Ectodermal cell (in vitro differentiated cells): ENCODE measurements at regions not wholly inside any gene's neighbourhood (a gene's known extent, or its start where the extent isn't known, plus 50 kb on each side); places are given as distances from the start of the nearest gene placed in this dataset.

Source experiments
- H3K27ac ChIP-seq: 2 replicates; pipeline ENCODE4 v1.7.0; 2013; ENCODE audit warnings: mild to moderate bottlenecking, low read depth, low read length; ENCODE audit not compliant: insufficient read depth, poor library complexity, severe bottlenecking
- H3K27me3 ChIP-seq: 2 replicates; pipeline ENCODE4 v1.7.0; 2013; ENCODE audit warnings: mild to moderate bottlenecking, low read length; ENCODE audit not compliant: insufficient read depth, control insufficient read depth, poor library complexity, severe bottlenecking
- H3K36me3 ChIP-seq: one replicate; pipeline ENCODE4 v1.7.0; 2013; ENCODE audit warnings: low read length; ENCODE audit not compliant: control insufficient read depth, insufficient read depth
- H3K4me1 ChIP-seq: one replicate; pipeline ENCODE4 v1.7.0; 2013; ENCODE audit warnings: low read length; ENCODE audit not compliant: control insufficient read depth, insufficient read depth
- H3K4me3 ChIP-seq: 2 replicates; pipeline ENCODE4 v1.7.0; 2013; ENCODE audit warnings: low read depth, low read length, control low read depth; ENCODE audit not compliant: insufficient read depth
- H3K9me3 ChIP-seq: 2 replicates; pipeline ENCODE4 v1.7.0; 2013; ENCODE audit warnings: mild to moderate bottlenecking, low read length, moderate library complexity; ENCODE audit not compliant: control insufficient read depth
- WGBS, 2 experiments: methylation state at CpG; one replicate each; pipeline ENCODE4 v1.1.7; 2013; ENCODE audit warnings: missing lambda C conversion rate in 2 of 2; 5-methylcytosine and 5-hydroxymethylcytosine counted together

GRCh38 chr5:93158841-93159240 is 422.2 kb downstream of the NR2F1-AS1 start:
- Histone ChIP-seq H3K4me3 (no peak overlapping the region), H3K36me3 (no peaks in the 10 kb centered on the region), H3K4me1 (peaks cover 6% of the 10 kb centered on the region), H3K9me3 (no peaks in the 10 kb centered on the region), H3K27ac (no peak overlapping the region), H3K27me3 (no peaks in the 10 kb centered on the region)
- 94 to 96% methylated on average over 3 of the region's 3 CpGs for WGBS, 2 experiments

- Histone ChIP-seq H3K9me3 (no peaks in the 10 kb centered on the region), H3K4me3 (no peak overlapping the region), H3K4me1 (peaks cover 6% of the 10 kb centered on the region), H3K27me3 (no peaks in the 10 kb centered on the region), H3K27ac (no peak overlapping the region), H3K36me3 (no peaks in the 10 kb centered on the region)
- 96 to 97% methylated on average over 5 of the region's 5 CpGs for WGBS, 2 experiments
These were observed 424.5 kb downstream of the NR2F1-AS1 start for GRCh38 chr5:93156566-93156965.

- H3K27me3 ChIP-seq: no peaks in the 10 kb centered on the region
- no peak overlapping the region for H3K4me3 ChIP-seq
- H3K27ac ChIP-seq: no peak overlapping the region
- peaks cover 6% of the 10 kb centered on the region for H3K4me1 ChIP-seq
- no peaks in the 10 kb centered on the region for H3K36me3 ChIP-seq
- no peaks in the 10 kb centered on the region for H3K9me3 ChIP-seq
- 100% methylated on average over 1 of the region's 1 CpG; no CpG with 5 or more reads in 1 of the 2 experiments for WGBS, 2 experiments
These were observed 426.5 kb downstream of the NR2F1-AS1 start for GRCh38 chr5:93154535-93154934.

- peaks cover 6% of the 10 kb centered on the region for H3K4me1 ChIP-seq
- no peaks in the 10 kb centered on the region for H3K9me3 ChIP-seq
- no peak overlapping the region for H3K27ac ChIP-seq
- H3K4me3 ChIP-seq: no peak overlapping the region
- 96 to 97% methylated on average over 3 of the region's 3 CpGs for WGBS, 2 experiments
- H3K36me3 ChIP-seq: no peaks in the 10 kb centered on the region
- no peaks in the 10 kb centered on the region for H3K27me3 ChIP-seq
These were observed 427.6 kb downstream of the NR2F1-AS1 start for GRCh38 chr5:93153461-93153860.

- 97 to 98% methylated on average over 4 of the region's 5 CpGs for WGBS, 2 experiments
- no peak overlapping the region for H3K27ac ChIP-seq
- H3K36me3 ChIP-seq: no peaks in the 10 kb centered on the region
- no peaks in the 10 kb centered on the region for H3K27me3 ChIP-seq
- peaks cover 6% of the 10 kb centered on the region for H3K4me1 ChIP-seq
- H3K4me3 ChIP-seq: no peak overlapping the region
- H3K9me3 ChIP-seq: no peaks in the 10 kb centered on the region
These were observed 429.1 kb downstream of the NR2F1-AS1 start for GRCh38 chr5:93151896-93152295.

- H3K36me3 ChIP-seq: no peaks in the 10 kb centered on the region
- H3K4me3 ChIP-seq: no peak overlapping the region
- H3K4me1 ChIP-seq: peaks cover 6% of the 10 kb centered on the region
- no peaks in the 10 kb centered on the region for H3K27me3 ChIP-seq
- no peak overlapping the region for H3K27ac ChIP-seq
- no peaks in the 10 kb centered on the region for H3K9me3 ChIP-seq
These were observed 429.9 kb downstream of the NR2F1-AS1 start for GRCh38 chr5:93151121-93151520.

- Histone ChIP-seq H3K27me3 (no peaks in the 10 kb centered on the region), H3K27ac (no peak overlapping the region), H3K4me3 (no peak overlapping the region), H3K4me1 (peaks cover 6% of the 10 kb centered on the region), H3K36me3 (no peaks in the 10 kb centered on the region), H3K9me3 (no peaks in the 10 kb centered on the region)
- 96 to 98% methylated on average over 3 of the region's 3 CpGs for WGBS, 2 experiments
These were observed 430.6 kb downstream of the NR2F1-AS1 start for GRCh38 chr5:93150311-93151012.

- H3K4me3 ChIP-seq: no peak overlapping the region
- H3K27ac ChIP-seq: no peak overlapping the region
- H3K4me1 ChIP-seq: no peaks in the 10 kb centered on the region
- no peaks in the 10 kb centered on the region for H3K9me3 ChIP-seq
- no peaks in the 10 kb centered on the region for H3K36me3 ChIP-seq
- WGBS, 2 experiments: 93 to 100% methylated on average over 1 to 2 of the region's 2 CpGs
- no peaks in the 10 kb centered on the region for H3K27me3 ChIP-seq
These were observed 435.3 kb downstream of the NR2F1-AS1 start for GRCh38 chr5:93145767-93146166.

- no peaks in the 10 kb centered on the region for H3K36me3 ChIP-seq
- H3K27me3 ChIP-seq: no peaks in the 10 kb centered on the region
- WGBS, 2 experiments: 93 to 95% methylated on average over 19 of the region's 19 CpGs
- no peak overlapping the region for H3K27ac ChIP-seq
- no peaks in the 10 kb centered on the region for H3K9me3 ChIP-seq
- H3K4me1 ChIP-seq: no peaks in the 10 kb centered on the region
- H3K4me3 ChIP-seq: no peak overlapping the region
These were observed 436.0 kb downstream of the NR2F1-AS1 start for GRCh38 chr5:93145019-93145418.

- H3K36me3 ChIP-seq: no peaks in the 10 kb centered on the region
- H3K27ac ChIP-seq: no peak overlapping the region
- no peaks in the 10 kb centered on the region for H3K4me1 ChIP-seq
- no peak overlapping the region for H3K4me3 ChIP-seq
- no peaks in the 10 kb centered on the region for H3K27me3 ChIP-seq
- WGBS, 2 experiments: 82 to 86% methylated on average over 2 of the region's 2 CpGs
- H3K9me3 ChIP-seq: no peaks in the 10 kb centered on the region
These were observed 439.1 kb downstream of the NR2F1-AS1 start for GRCh38 chr5:93141969-93142368.
